Ramos (cell line): ENCODE measurements at regions not wholly inside any gene's neighbourhood (a gene's known extent, or its start where the extent isn't known, plus 50 kb on each side); places are given as distances from the start of the nearest gene placed in this dataset.

Experiments used
- in situ Hi-C: fragments of 300-500 bp; cut with MboI; formaldehyde crosslinking; loops from one replicate; pipeline ENCODE4 v1.14.3; 2022; ENCODE audit warnings: low sequenced_read_pairs; ENCODE audit not compliant: unreplicated experiment

- in situ Hi-C loops = no loop called here
These were observed 50.8 kb upstream of the BACH2 start for GRCh38 chr6:90347411-90347851.

- in situ Hi-C loops = no loop called here
These were observed 50.1 kb upstream of the BACH2 start for GRCh38 chr6:90346729-90347128.
